ENCODE measurements at regions not wholly inside any gene's neighbourhood (a gene's known extent, or its start where the extent isn't known, plus 50 kb on each side); places are given as distances from the start of the nearest gene placed in this dataset.

GRCh38 chr10:78295242-78295641 is 261.6 kb downstream of the RPS24 start:
- WGBS, 3 donors, result 93 to 96% (median 94%) methylated on average over 7 of the region's 7 CpGs
- intact Hi-C loops (cut with DNase I), result no loop called here

DNA sequence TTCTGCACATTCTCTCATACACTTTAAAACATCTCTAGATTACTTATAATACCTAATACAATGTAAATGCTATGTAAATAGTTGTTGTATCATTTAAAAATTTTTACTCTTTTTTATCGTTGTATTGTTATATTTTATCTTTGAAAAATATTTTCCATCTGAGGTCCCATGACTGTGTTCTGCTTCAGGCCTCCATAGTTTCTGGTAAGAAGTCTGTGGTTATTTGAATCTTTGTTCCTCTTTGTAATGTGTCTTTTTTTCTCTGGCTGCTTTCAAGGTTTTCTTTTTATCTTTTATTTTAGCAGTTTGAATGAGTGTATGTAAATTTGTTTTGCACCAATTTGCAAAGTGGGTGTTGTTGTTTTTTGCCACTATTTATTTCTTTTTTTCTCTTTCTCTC is 263.1 kb downstream of the RPS24 start:
- no peaks in the 10 kb centered on the region for H3K9me3 ChIP-seq
- no peak for TF ChIP-seq CTCF (IDR thresholded peaks at IDR 0.05)
- ATAC-seq (no peak), DNase-seq (no peak)
- no peak overlapping the region for H3K27ac ChIP-seq
- no peaks in the 10 kb centered on the region for H3K36me3 ChIP-seq (ENCODE audit: insufficient read depth in 1 of 2, low read depth in 1 of 2)
- 82 to 93% (median 89%) methylated on average over 1 of the region's 1 CpG for WGBS, 3 donors
- H3K4me1 ChIP-seq, result peaks cover 12% of the 10 kb centered on the region
- no peaks in the 10 kb centered on the region for H3K27me3 ChIP-seq (ENCODE audit: insufficient read depth in 3 of 3, low read length in 2 of 3)
- no peak overlapping the region for H3K4me3 ChIP-seq
- intact Hi-C loops (cut with DNase I), result no loop called here

More at GRCh38 chr10:78295242-78295641, 261.6 kb downstream of the RPS24 start:
- DNase-seq (no peak), ATAC-seq (no peak)
- Histone ChIP-seq H3K36me3 (ENCODE audit: insufficient read depth in 1 of 2, low read depth in 1 of 2) (no peaks in the 10 kb centered on the region), H3K4me3 (no peak overlapping the region), H3K27me3 (ENCODE audit: insufficient read depth in 3 of 3, low read length in 2 of 3) (no peaks in the 10 kb centered on the region), H3K27ac (no peak overlapping the region), H3K9me3 (no peaks in the 10 kb centered on the region), H3K4me1 (peaks cover 12% of the 10 kb centered on the region)
- TF ChIP-seq CTCF (IDR thresholded peaks at IDR 0.05), result no peak

DNA sequence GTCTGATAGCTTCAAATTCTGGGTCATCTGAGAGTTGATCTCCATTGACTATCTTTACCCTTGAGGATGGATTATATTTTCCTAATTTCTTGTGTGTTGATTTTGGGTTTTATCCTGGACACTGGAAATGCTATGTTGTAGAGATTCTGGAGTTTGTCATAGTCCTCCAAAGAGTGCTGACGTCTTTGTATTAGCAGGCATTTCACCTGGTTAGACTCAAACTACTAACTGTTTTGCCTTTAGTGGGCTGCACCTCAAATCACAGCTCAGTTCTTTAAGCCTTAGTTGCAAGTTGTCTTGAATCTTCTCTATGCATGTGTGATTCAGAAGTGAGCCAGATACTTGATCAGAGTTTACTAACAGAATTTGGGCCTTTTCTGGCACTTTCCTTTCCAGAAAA is 264.3 kb downstream of the RPS24 start:
- Histone ChIP-seq H3K4me1 (peaks cover 20% of the 10 kb centered on the region), H3K36me3 (ENCODE audit: insufficient read depth in 1 of 2, low read depth in 1 of 2) (no peaks in the 10 kb centered on the region), H3K27ac (no peak overlapping the region), H3K4me3 (no peak overlapping the region), H3K27me3 (ENCODE audit: insufficient read depth in 3 of 3, low read length in 2 of 3) (no peaks in the 10 kb centered on the region), H3K9me3 (no peaks in the 10 kb centered on the region)
- DNase-seq, result no peak
- intact Hi-C loops (cut with DNase I), result no loop called here
- ATAC-seq, result no peak
- TF ChIP-seq CTCF (IDR thresholded peaks at IDR 0.05), result no peak
- WGBS, 3 donors, result 94 to 100% (median 100%) methylated on average over 1 of the region's 1 CpG

DNA sequence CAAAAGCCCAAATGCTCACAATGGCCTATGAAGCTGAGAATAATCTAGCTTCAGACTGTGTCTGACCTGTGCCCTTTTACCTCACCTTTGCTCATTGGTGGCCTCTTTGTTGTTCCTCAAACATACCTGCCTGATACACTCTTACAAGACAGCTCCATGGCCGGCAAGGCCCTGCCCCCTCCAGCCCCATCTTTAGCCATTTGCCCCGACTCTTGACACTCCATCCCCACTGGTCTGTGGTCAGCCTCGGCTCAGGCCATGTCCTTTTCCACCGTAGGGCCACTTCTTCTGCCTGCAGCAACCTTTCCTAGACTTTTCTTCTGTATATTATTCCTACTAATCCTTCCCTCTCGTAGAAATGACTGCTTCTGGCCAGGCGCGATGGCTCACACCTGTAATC is 265.2 kb downstream of the RPS24 start:
- ATAC-seq, result no peak
- no peak overlapping the region for H3K27ac ChIP-seq
- H3K4me3 ChIP-seq, result no peak overlapping the region
- 91 to 95% (median 95%) methylated on average over 7 of the region's 7 CpGs for WGBS, 3 donors
- TF ChIP-seq CTCF (IDR thresholded peaks at IDR 0.05), result no peak
- intact Hi-C loops (cut with DNase I), result no loop called here
- no peaks in the 10 kb centered on the region for H3K9me3 ChIP-seq
- no peaks in the 10 kb centered on the region for H3K36me3 ChIP-seq (ENCODE audit: insufficient read depth in 1 of 2, low read depth in 1 of 2)
- H3K4me1 ChIP-seq, result peaks cover 16% of the 10 kb centered on the region
- H3K27me3 ChIP-seq (ENCODE audit: insufficient read depth in 3 of 3, low read length in 2 of 3), result no peaks in the 10 kb centered on the region
- no peak for DNase-seq

DNA sequence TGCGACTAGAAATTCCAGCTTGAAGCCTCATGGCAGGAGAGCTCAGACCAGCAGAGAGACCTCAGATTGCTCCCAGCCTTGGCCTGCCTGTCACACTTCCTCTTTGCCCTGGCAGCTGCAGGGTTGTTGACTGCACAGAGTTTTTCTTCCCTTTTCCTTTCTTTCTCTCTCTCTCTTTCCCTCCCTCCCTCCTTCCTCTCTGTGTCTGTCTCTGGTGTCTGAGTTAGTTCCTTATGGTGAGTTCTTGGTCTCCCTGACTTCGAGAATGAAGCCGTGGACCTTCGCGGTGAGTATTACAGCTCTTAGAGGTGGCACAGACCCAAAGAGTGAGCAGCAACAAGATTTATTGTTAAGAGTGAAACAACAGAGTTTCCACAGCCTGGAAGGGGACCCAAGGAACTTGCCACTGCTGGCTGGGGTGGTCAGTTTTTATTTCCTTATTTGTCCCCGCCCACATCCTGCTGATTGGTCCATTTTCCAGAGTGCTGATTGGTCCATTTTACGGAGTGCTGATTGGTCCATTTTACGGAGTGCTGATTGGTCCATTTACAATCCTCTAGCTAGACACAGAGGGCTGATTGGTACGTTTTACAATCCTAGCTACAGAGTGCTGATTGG is 266.3 kb downstream of the RPS24 start:
- peak in 1 of 2 donors; percentile 47 for DNase-seq
- H3K27me3 ChIP-seq (ENCODE audit: insufficient read depth in 3 of 3, low read length in 2 of 3), result no peaks in the 10 kb centered on the region
- TF ChIP-seq CTCF (IDR thresholded peaks at IDR 0.05), result no peak
- H3K9me3 ChIP-seq, result no peaks in the 10 kb centered on the region
- H3K36me3 ChIP-seq (ENCODE audit: insufficient read depth in 1 of 2, low read depth in 1 of 2), result no peaks in the 10 kb centered on the region
- intact Hi-C loops (cut with DNase I), result loop anchor here (5.0 to 10.0 kb wide), 5 partner anchors 68 to 895 kb away; partner anchors contain the start of gene ZMIZ1 (in 1 of the 2)
- no peak overlapping the region for H3K27ac ChIP-seq
- H3K4me3 ChIP-seq, result no peak overlapping the region
- peaks cover 14% of the 10 kb centered on the region for H3K4me1 ChIP-seq
- no peak for ATAC-seq
- WGBS, 3 donors, result 69 to 87% (median 87%) methylated on average over 9 of the region's 9 CpGs
